ENCODE measurements at regions not wholly inside any gene's neighbourhood (a gene's known extent, or its start where the extent isn't known, plus 50 kb on each side); places are given as distances from the start of the nearest gene placed in this dataset.

DNA sequence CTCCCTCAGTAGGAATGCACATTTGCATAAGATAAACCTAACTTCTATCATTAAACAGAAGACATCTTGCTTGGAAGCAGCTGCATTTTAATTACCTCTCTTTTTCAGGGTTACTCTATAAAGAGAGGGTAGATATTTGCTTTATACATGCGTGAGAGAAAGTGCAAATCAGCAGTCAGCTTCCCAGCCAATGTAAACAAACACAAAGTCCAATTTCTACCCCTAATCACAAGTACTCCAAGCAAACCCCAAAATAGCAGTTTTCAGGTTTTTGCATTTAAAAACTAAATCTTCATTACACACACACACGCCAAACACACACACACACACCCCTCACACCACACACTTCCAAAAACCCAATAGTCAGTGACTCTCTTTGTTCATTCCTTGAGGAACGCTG is 303.9 kb upstream of the ALCAM start:
- FAIRE-seq: no peak
- POLR2A ChIA-PET: no interaction called here
- in situ Hi-C loops (cut with MboI): no loop called here

More for the DNA sequence above, 303.9 kb upstream of the ALCAM start:
- H3K79me2 ChIP-seq (ENCODE audit: control insufficient read depth, insufficient read depth, low read length): no peaks in the 10 kb centered on the region
- H3K36me3 ChIP-seq (ENCODE audit: control insufficient read depth in 2 of 2, insufficient read depth in 2 of 2, low read length in 1 of 2): no peaks in the 10 kb centered on the region
- no peak for DNase-seq (ENCODE audit: low read depth, low spot score)
- no TSS peak for BruUV-seq (replicated peaks)
- H3K4me2 ChIP-seq (ENCODE audit: control insufficient read depth, insufficient read depth): no peak overlapping the region
- no peak overlapping the region for H2AFZ ChIP-seq (ENCODE audit: control insufficient read depth, low read depth, low read length)
- no peak overlapping the region for H3K9ac ChIP-seq (ENCODE audit: control insufficient read depth, insufficient read depth, low read length)
- no peak overlapping the region for H3K27ac ChIP-seq (ENCODE audit: control insufficient read depth, insufficient read depth)
- ChIA-PET CTCF (no interaction called here), RAD21 (ENCODE audit: unreplicated experiment) (no interaction called here), SMC1A (ENCODE audit: uncharacterized antibody, unreplicated experiment) (no interaction called here)
- no peak for TF ChIP-seq ZNF217 (IDR thresholded peaks at IDR 0.05)
- TF ChIP-seq MTA3 (IDR thresholded peaks at IDR 0.05; ENCODE audit: borderline replicate concordance, low read length): no peak
- TF ChIP-seq, protein P1, sequence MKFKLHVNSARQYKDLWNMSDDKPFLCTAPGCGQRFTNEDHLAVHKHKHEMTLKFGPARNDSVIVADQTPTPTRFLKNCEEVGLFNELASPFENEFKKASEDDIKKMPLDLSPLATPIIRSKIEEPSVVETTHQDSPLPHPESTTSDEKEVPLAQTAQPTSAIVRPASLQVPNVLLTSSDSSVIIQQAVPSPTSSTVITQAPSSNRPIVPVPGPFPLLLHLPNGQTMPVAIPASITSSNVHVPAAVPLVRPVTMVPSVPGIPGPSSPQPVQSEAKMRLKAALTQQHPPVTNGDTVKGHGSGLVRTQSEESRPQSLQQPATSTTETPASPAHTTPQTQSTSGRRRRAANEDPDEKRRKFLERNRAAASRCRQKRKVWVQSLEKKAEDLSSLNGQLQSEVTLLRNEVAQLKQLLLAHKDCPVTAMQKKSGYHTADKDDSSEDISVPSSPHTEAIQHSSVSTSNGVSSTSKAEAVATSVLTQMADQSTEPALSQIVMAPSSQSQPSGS (IDR thresholded peaks at IDR 0.05; ENCODE audit: low read length): no peak
- no peak for TF ChIP-seq NFYA (IDR thresholded peaks at IDR 0.05; ENCODE audit: borderline replicate concordance, low read depth, low read length)
- TF ChIP-seq BCL11A (IDR thresholded peaks at IDR 0.05; ENCODE audit: low read depth, low read length): no peak
- TF ChIP-seq KAT2A (conservative IDR thresholded peaks at IDR 0.05; ENCODE audit: control insufficient read depth, low read depth, low read length): no peak
- TF ChIP-seq CHD1 (IDR thresholded peaks at IDR 0.05; ENCODE audit: low read depth, low read length): no peak
- TF ChIP-seq CHD2 (IDR thresholded peaks at IDR 0.05; ENCODE audit: borderline replicate concordance, low read depth, low read length): no peak
- TF ChIP-seq, protein P2, sequence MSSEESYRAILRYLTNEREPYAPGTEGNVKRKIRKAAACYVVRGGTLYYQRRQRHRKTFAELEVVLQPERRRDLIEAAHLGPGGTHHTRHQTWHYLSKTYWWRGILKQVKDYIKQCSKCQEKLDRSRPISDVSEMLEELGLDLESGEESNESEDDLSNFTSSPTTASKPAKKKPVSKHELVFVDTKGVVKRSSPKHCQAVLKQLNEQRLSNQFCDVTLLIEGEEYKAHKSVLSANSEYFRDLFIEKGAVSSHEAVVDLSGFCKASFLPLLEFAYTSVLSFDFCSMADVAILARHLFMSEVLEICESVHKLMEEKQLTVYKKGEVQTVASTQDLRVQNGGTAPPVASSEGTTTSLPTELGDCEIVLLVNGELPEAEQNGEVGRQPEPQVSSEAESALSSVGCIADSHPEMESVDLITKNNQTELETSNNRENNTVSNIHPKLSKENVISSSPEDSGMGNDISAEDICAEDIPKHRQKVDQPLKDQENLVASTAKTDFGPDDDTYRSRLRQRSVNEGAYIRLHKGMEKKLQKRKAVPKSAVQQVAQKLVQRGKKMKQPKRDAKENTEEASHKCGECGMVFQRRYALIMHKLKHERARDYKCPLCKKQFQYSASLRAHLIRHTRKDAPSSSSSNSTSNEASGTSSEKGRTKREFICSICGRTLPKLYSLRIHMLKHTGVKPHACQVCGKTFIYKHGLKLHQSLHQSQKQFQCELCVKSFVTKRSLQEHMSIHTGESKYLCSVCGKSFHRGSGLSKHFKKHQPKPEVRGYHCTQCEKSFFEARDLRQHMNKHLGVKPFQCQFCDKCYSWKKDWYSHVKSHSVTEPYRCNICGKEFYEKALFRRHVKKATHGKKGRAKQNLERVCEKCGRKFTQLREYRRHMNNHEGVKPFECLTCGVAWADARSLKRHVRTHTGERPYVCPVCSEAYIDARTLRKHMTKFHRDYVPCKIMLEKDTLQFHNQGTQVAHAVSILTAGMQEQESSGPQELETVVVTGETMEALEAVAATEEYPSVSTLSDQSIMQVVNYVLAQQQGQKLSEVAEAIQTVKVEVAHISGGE (CRISPR knock-in tag; IDR thresholded peaks at IDR 0.05): no peak
- TF ChIP-seq ZZZ3 (IDR thresholded peaks at IDR 0.05; ENCODE audit: control insufficient read depth, insufficient read length, low read depth): no peak
- no peaks in the 10 kb centered on the region for H3K4me1 ChIP-seq (ENCODE audit: control insufficient read depth, insufficient read depth, low read length)
- H3K4me3 ChIP-seq: no peak overlapping the region
- no peaks in the 10 kb centered on the region for H4K20me1 ChIP-seq (ENCODE audit: control insufficient read depth, insufficient read depth)
- intact Hi-C loops (cut with micrococcal nuclease; ENCODE audit: unreplicated experiment): no loop called here
- H3K9me3 ChIP-seq (replicated peaks; ENCODE audit: control insufficient read depth, insufficient read depth, low read length): no peaks in the 10 kb centered on the region
- H3K27me3 ChIP-seq (replicated peaks in 1 of 2; ENCODE audit: control insufficient read depth in 2 of 2, insufficient read depth in 2 of 2, low read length in 1 of 2): no peaks in the 10 kb centered on the region
- 38% methylated on average over 3 of the region's 3 CpGs for WGBS (ENCODE audit: insufficient coverage, insufficient replicate concordance, low lambda C conversion rate, missing lambda C conversion rate)
- no peak for ATAC-seq
